GM23248 (cell line): ENCODE measurements at regions not wholly inside any gene's neighbourhood (a gene's known extent, or its start where the extent isn't known, plus 50 kb on each side); places are given as distances from the start of the nearest gene placed in this dataset.
A peak's percentile ranks its signal among the peaks of the same experiment; 100 is the strongest.

Experiments
- DNase-seq: peaks from one replicate; pipeline ENCODE4 v3.0.0-alpha.2; 2015
- H2AFZ ChIP-seq: fragments of 200-600 bp; sonication (generic); 2 replicates; pipeline ENCODE4 v1.6.1; 2016; ENCODE audit warnings: antibody characterized with exemption
- H3F3A ChIP-seq: fragments of 200-600 bp; sonication (generic); 2 replicates; pipeline ENCODE4 v1.6.1; 2016; ENCODE audit warnings: mild to moderate bottlenecking, antibody characterized with exemption, mixed run types; ENCODE audit not compliant: insufficient read depth
- H3K27ac ChIP-seq: fragments of 200-600 bp; sonication (generic); 2 replicates; pipeline ENCODE4 v1.5.1; 2016; ENCODE audit warnings: mild to moderate bottlenecking
- H3K27me3 ChIP-seq: fragments of 200-600 bp; sonication (generic); replicated peaks from 2 replicates; pipeline ENCODE4 v1.6.1; 2016; ENCODE audit warnings: mild to moderate bottlenecking; ENCODE audit not compliant: insufficient read depth
- H3K36me3 ChIP-seq: fragments of 200-600 bp; sonication (generic); 2 replicates; pipeline ENCODE4 v1.6.1; 2016; ENCODE audit warnings: low read depth, mild to moderate bottlenecking
- H3K4me1 ChIP-seq: fragments of 200-600 bp; sonication (generic); 2 replicates; pipeline ENCODE4 v1.6.1; 2016; ENCODE audit warnings: mild to moderate bottlenecking; ENCODE audit not compliant: insufficient read depth
- H3K4me2 ChIP-seq: fragments of 200-600 bp; sonication (generic); one replicate; pipeline ENCODE4 v1.6.1; 2016; ENCODE audit warnings: mild to moderate bottlenecking; ENCODE audit not compliant: unreplicated experiment
- H3K4me3 ChIP-seq: fragments of 200-600 bp; sonication (generic); 2 replicates; pipeline ENCODE4 v1.5.1; 2016; ENCODE audit warnings: mild to moderate bottlenecking
- H3K79me2 ChIP-seq: fragments of 200-600 bp; sonication (generic); 2 replicates; pipeline ENCODE4 v1.6.1; 2016; ENCODE audit warnings: mild to moderate bottlenecking; ENCODE audit not compliant: insufficient read depth
- H3K9ac ChIP-seq: fragments of 200-600 bp; sonication (generic); 2 replicates; pipeline ENCODE4 v1.6.1; 2016; ENCODE audit warnings: mild to moderate bottlenecking
- H3K9me2 ChIP-seq: fragments of 200-600 bp; sonication (generic); 2 replicates; pipeline ENCODE4 v1.6.1; 2016; ENCODE audit warnings: mixed run types, mild to moderate bottlenecking, moderate library complexity; ENCODE audit not compliant: insufficient read depth
- H3K9me3 ChIP-seq: fragments of 200-600 bp; sonication (generic); one replicate; pipeline ENCODE4 v1.6.1; 2017; ENCODE audit warnings: low read depth
- H4K20me1 ChIP-seq: fragments of 200-600 bp; sonication (generic); 2 replicates; pipeline ENCODE4 v1.6.0; 2016; ENCODE audit not compliant: insufficient read depth
- EZH2 ChIP-seq: fragments of 200-600 bp; sonication (generic); IDR thresholded peaks from 2 replicates; pipeline ENCODE4 v1.6.1; 2018; ENCODE audit warnings: antibody characterized with exemption, mild to moderate bottlenecking; ENCODE audit not compliant: insufficient read depth, poor library complexity, severe bottlenecking
- EZH2phosphoT487 ChIP-seq: fragments of 200-600 bp; sonication (generic); IDR thresholded peaks from 2 replicates; pipeline ENCODE4 v1.6.1; 2018; ENCODE audit warnings: antibody characterized with exemption, moderate library complexity, mild to moderate bottlenecking, low read depth; ENCODE audit not compliant: insufficient read depth
- WGBS, 2 experiments: methylation state at CpG; one replicate each; pipeline ENCODE4 v1.1.6; 2015 to 2017; ENCODE audit warnings: low lambda C conversion rate in 2 of 2, low coverage in 1 of 2; ENCODE audit errors: missing lambda C conversion rate in 2 of 2; 5-methylcytosine and 5-hydroxymethylcytosine counted together
- in situ Hi-C: fragments of 300-500 bp; cut with MboI; formaldehyde crosslinking; loops from 2 replicates; pipeline ENCODE4 v1.15.0; 2020

DNA sequence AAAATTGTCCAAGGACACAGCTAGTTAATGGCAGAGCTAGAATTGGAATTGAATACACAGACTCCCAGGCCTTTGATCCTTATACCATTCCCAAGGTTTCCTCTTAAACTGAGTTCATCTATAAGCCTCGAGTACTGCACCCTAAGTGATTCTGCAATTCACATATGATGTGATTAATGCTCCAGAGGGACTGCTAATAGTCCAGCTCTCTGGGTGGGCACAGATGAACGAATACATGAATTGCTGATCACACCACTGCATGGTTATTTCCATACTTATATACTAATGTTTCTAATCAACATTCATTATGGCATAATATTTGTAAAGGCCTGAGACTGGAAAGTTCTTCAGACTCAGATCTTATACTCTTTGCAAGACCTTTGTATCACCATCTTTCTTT lies 101.8 kb downstream of the NUFIP1 start:
- in situ Hi-C loops, result no loop called here
- no peaks in the 10 kb centered on the region for H3K36me3 ChIP-seq
- WGBS, 2 experiments, result 41 to 48% methylated on average over 2 of the region's 2 CpGs

GRCh38 chr13:44884076-44884729 lies 105.1 kb downstream of the NUFIP1 start:
- no peaks in the 10 kb centered on the region for H3K79me2 ChIP-seq
- no peaks in the 10 kb centered on the region for H3K9me3 ChIP-seq
- in situ Hi-C loops, result no loop called here
- H3K4me2 ChIP-seq, result peak overlapping the region; percentile 38
- no peaks in the 10 kb centered on the region for H3K36me3 ChIP-seq
- H3K4me3 ChIP-seq, result no peak overlapping the region
- H3K27me3 ChIP-seq, result no peaks in the 10 kb centered on the region
- peak overlapping the region; percentile 85 for H3K27ac ChIP-seq
- peaks cover 15% of the 10 kb centered on the region for H3K4me1 ChIP-seq
- peaks cover 21% of the 10 kb centered on the region for H3F3A ChIP-seq
- peak; percentile 90 for DNase-seq
- no peaks in the 10 kb centered on the region for H3K9me2 ChIP-seq
- H2AFZ ChIP-seq, result peak overlapping the region; percentile 70
- peak overlapping the region; percentile 29; the same call in 1 of the 2 replicates for H3K9ac ChIP-seq
- no peak for TF ChIP-seq EZH2phosphoT487
- TF ChIP-seq EZH2, result no peak
- WGBS, 2 experiments, result 22 to 28% methylated on average over 5 of the region's 5 CpGs
- no peaks in the 10 kb centered on the region for H4K20me1 ChIP-seq

More for the DNA sequence above, 101.8 kb downstream of the NUFIP1 start:
- Histone ChIP-seq H3K9me3 (no peaks in the 10 kb centered on the region), H3K4me3 (no peak overlapping the region), H3K9ac (no peak overlapping the region), H3K79me2 (no peaks in the 10 kb centered on the region), H2AFZ (no peak overlapping the region), H3K27ac (no peak overlapping the region), H3K9me2 (no peaks in the 10 kb centered on the region), H3K4me2 (no peak overlapping the region), H4K20me1 (no peaks in the 10 kb centered on the region), H3F3A (peaks cover 21% of the 10 kb centered on the region), H3K4me1 (peaks cover 15% of the 10 kb centered on the region), H3K27me3 (no peaks in the 10 kb centered on the region)
- no peak for DNase-seq
- TF ChIP-seq EZH2, result no peak
- no peak for TF ChIP-seq EZH2phosphoT487

DNA sequence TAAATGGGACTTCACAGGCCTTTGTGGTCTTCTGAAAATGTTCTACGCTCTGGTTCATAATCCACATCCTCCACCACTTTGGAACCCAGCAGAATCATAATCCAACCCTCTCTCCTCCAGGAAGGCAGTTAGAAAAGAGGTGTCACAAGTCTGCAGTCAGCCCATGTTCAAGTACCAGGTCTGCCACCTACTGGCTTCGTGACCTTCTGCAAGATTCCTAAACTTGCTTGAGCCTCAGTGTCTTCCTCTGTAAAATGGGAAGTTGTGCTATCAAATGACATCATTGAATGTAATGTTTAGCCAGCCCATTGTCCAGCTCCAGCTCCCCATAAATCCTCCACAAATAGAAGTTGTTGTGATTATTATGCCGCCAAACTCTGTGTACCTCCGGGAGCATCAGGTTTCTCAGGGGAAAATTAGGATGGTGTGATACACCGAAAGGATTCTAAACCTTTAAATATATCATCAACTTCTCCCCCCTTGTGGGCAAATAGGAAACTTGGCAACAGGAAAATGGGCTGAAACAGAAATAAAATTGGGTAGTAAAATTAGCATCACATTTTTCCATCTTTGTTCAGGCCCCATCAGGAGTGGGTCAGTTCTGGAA lies 109.7 kb downstream of the NUFIP1 start:
- Histone ChIP-seq H3K9me2 (no peaks in the 10 kb centered on the region), H3F3A (peaks cover 16% of the 10 kb centered on the region), H3K4me1 (peaks cover 17% of the 10 kb centered on the region), H3K27me3 (no peaks in the 10 kb centered on the region), H4K20me1 (no peaks in the 10 kb centered on the region), H3K4me3 (no peak overlapping the region), H3K9me3 (no peaks in the 10 kb centered on the region), H3K79me2 (no peaks in the 10 kb centered on the region), H3K36me3 (no peaks in the 10 kb centered on the region), H3K4me2 (no peak overlapping the region), H2AFZ (no peak overlapping the region), H3K27ac (no peak overlapping the region), H3K9ac (no peak overlapping the region)
- 56 to 59% methylated on average over 5 of the region's 5 CpGs for whole genome bisulfite sequencing, 2 experiments
- no peak for TF ChIP-seq EZH2
- in situ Hi-C loops, result no loop called here
- DNase-seq, result peak; percentile 73

GRCh38 chr13:44876782-44877324 lies 112.4 kb downstream of the NUFIP1 start:
- H3K27ac ChIP-seq, result no peak overlapping the region
- H3K36me3 ChIP-seq, result no peaks in the 10 kb centered on the region
- in situ Hi-C loops, result no loop called here
- no peaks in the 10 kb centered on the region for H4K20me1 ChIP-seq
- H3K79me2 ChIP-seq, result no peaks in the 10 kb centered on the region
- TF ChIP-seq EZH2phosphoT487, result no peak
- TF ChIP-seq EZH2, result no peak
- no peaks in the 10 kb centered on the region for H3K9me2 ChIP-seq
- 72 to 76% methylated on average over 22 of the region's 22 CpGs for WGBS, 2 experiments
- no peaks in the 10 kb centered on the region for H3F3A ChIP-seq
- H3K9me3 ChIP-seq, result no peaks in the 10 kb centered on the region
- H3K4me2 ChIP-seq, result no peak overlapping the region
- H3K4me3 ChIP-seq, result no peak overlapping the region
- no peak for DNase-seq
- peaks cover 6% of the 10 kb centered on the region for H3K4me1 ChIP-seq
- H2AFZ ChIP-seq, result no peak overlapping the region
- H3K27me3 ChIP-seq, result no peaks in the 10 kb centered on the region
- H3K9ac ChIP-seq, result no peak overlapping the region
